Psoas muscle (tissue), 7 donors: ENCODE measurements at regions not wholly inside any gene's neighbourhood (a gene's known extent, or its start where the extent isn't known, plus 50 kb on each side); places are given as distances from the start of the nearest gene placed in this dataset.

Source experiments
- ATAC-seq, 4 donors: fragments of 200-7000 bp; cut with Tn5 transposase; one replicate each; pipeline ENCODE4 v1.9.1; 2020; ENCODE audit warnings: moderate library complexity in 3 of 4, mild to moderate bottlenecking in 2 of 4
- DNase-seq, 2 donors: peaks; one replicate each; pipeline ENCODE4 v3.0.0-alpha.2; 2020
- H3K27ac ChIP-seq: fragments of 200-600 bp; one replicate; pipeline ENCODE4 v1.8.0; 2022
- H3K27me3 ChIP-seq, 3 donors: fragments of 200-600 bp in 1 of 3; one replicate each; pipeline versions ENCODE4 v1.6.1 to v1.8.0; 2013 to 2022; ENCODE audit warnings: low read length in 2 of 3, mild to moderate bottlenecking in 2 of 3, moderate library complexity in 1 of 3; ENCODE audit not compliant: insufficient read depth in 3 of 3
- H3K36me3 ChIP-seq, 2 donors: fragments of 200-600 bp in 1 of 2; one replicate each; pipeline versions ENCODE4 v1.6.1 to v1.8.0; 2013 to 2022; ENCODE audit warnings: low read depth in 1 of 2, mild to moderate bottlenecking in 1 of 2, moderate library complexity in 1 of 2; ENCODE audit not compliant: insufficient read depth in 1 of 2
- H3K4me1 ChIP-seq: fragments of 200-600 bp; one replicate; pipeline ENCODE4 v1.8.0; 2022
- H3K4me3 ChIP-seq: fragments of 200-600 bp; one replicate; pipeline ENCODE4 v1.8.0; 2022; ENCODE audit warnings: mild to moderate bottlenecking
- H3K9me3 ChIP-seq: fragments of 200-600 bp; one replicate; pipeline ENCODE4 v1.8.0; 2022
- CTCF ChIP-seq: fragments of 200-600 bp; IDR thresholded peaks from one replicate; pipeline ENCODE4 v1.8.0; 2022; ENCODE audit warnings: antibody characterized with exemption
- WGBS, 3 donors: extraction: QIAGEN DNeasy Blood & Tissue Kit; methylation state at CpG; one replicate each; pipeline versions ENCODE4 v1.1.6 to v1.1.7; 2013; 5-methylcytosine and 5-hydroxymethylcytosine counted together
- intact Hi-C, 2 donors: fragments of 100-400 bp; cut with DNase I; formaldehyde crosslinking; loops; one replicate each; pipeline versions ENCODE4 v1.11.0 to v1.14.2; 2022
- donor health status: healthy with polysubstance abuse.
- donor health status: DM: no; HTN: no; CAD: no; lungs with moderate emphysema.
- donor health status: Bipolar disorder and iron deficiency.
- donor health status: healthy.
- donor health status: DM: yes; HTN: yes; CAD: no.
- donor health status: DM: no; HTN: no; CAD: no.
- donor health status: DM: yes; HTN: yes; CAD: no.

DNA sequence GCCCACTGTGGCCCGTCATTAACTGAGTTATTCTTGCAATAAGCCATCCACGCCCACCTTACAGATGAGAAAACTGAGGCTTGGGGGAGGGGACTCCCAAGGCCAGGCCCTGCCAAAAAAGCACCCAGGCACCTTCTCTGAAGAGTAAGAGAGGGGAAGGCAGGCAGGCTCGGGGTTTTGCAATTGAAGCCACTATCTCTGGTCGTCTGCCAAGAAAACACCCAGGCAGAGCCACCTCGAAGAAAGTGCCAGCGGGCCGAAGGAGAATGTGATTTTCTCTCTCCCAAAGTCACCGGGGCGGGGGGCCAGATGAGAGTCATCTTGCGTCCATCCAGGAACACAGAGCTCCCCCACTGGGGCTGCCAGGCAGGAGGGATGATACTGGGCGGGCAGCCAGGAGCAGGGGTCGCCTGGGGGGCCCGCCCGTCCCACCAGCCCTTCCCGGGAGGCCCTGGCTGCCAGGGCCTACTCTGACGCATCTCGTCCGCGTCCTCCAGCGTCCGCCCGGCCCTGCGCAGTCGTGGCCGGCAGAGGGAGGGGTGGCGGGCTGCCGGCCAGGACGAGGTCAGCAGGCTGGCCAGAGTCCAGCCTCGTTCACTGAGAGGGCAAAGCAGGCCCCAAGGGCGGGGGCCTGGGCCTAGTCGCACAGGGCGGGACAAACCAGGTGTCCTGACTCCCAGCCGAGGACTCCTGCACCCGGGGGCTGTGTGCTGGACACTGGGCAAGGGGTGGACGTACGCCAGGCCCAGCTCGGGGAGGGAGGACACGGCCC lies 74.3 kb downstream of the RFLNA start:
- WGBS, 3 donors = 7 to 13% (median 9%) methylated on average over 32 to 38 of the region's 38 CpGs
- Histone ChIP-seq H3K27ac (peak overlapping the region; percentile 95), H3K4me1 (peaks cover 72% of the 10 kb centered on the region), H3K27me3 (no peaks in the 10 kb centered on the region), H3K9me3 (no peaks in the 10 kb centered on the region), H3K36me3 (peaks cover 0 to 49% of the 10 kb centered on the region in 2 donors), H3K4me3 (peak overlapping the region; percentile 35)
- peak; percentile 56 for TF ChIP-seq CTCF
- DNase-seq = peak; percentile 94 to 99
- peak; percentile 85 to 87 (median 86) for ATAC-seq
- intact Hi-C loops = loop anchor here (2.0 to 10.0 kb wide), 3 partner anchors 18 to 198 kb away; partner anchors contain the start of gene NCOR2 (in 1 of the 2)

DNA sequence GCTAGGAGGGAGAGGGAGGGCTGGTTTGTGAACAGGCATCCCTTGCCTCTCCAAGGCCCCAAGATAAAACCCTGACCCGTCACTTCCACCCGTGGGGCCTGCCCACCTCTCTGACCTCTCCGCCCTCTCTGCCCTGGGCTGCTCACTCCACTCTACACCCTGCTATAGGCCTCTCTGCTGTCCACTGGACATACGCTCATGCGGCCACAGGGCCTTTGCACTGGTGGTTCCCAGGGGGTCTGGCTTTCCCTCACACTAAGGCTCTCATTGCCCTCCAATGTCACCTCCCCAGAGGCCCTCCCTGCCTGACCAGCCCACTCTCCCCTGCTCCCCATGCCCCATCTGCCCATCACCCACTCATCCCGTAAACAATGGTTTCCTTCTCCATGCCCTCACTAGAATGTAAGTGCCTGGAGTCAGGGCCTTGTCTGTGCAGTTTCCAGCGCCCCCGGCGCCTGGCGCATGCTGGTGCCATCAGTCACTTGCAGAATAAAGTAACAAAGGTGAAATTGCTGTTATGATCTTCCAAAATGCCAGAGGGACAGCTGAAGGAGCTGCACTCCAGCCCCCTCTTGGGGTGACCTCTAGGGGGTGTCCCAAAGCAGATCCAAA lies 73.6 kb downstream of the RFLNA start:
- DNase-seq = no peak
- no peak overlapping the region for H3K4me3 ChIP-seq
- ATAC-seq = no peak
- H3K27me3 ChIP-seq = no peaks in the 10 kb centered on the region
- peaks cover 0 to 43% of the 10 kb centered on the region in 2 donors for H3K36me3 ChIP-seq
- TF ChIP-seq CTCF = no peak
- H3K4me1 ChIP-seq = peaks cover 79% of the 10 kb centered on the region
- intact Hi-C loops = loop anchor here (2.0 to 10.0 kb wide), 3 partner anchors 18 to 198 kb away; partner anchors contain the start of gene NCOR2 (in 1 of the 2)
- H3K27ac ChIP-seq = peak overlapping the region; percentile 95
- H3K9me3 ChIP-seq = no peaks in the 10 kb centered on the region
- WGBS, 3 donors = 80 to 92% (median 85%) methylated on average over 10 of the region's 10 CpGs

DNA sequence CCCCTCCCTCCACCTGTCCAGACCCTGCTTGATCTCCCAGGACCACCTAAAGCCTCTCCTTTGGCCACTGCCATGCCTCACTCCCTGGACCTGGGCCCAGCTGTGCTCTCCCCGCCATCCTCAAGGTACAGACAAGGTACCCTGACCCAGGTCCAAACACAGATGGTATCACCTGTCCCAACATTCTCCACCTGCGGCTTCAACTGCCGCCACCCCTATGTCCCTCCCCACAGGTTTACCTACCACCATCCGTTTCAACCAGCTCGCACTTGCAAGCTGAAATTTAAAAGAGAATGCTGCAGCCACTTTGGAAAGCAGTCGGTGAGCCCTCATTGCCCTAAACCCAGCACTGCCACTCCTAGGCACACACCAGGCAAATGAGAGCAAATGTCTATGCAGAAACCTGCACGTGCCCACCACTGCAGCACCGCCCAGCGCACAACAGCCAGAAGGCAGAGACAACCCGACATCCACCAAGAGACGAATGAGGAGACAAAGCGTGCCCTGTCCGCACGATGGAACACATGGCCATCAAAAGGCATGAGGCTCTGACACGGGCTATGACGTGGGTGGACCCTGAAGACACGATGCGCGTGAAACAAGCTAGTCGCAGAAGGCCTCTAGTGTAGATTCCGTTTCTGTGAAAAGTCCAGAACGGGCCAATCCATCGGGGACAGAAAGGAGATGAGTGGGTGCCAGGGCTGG lies 71.0 kb downstream of the RFLNA start:
- H3K4me1 ChIP-seq = peaks cover 84% of the 10 kb centered on the region
- H3K36me3 ChIP-seq = peaks cover 0 to 33% of the 10 kb centered on the region in 2 donors
- intact Hi-C loops = loop anchor here in 1 of 2 donors (10.0 kb wide), 1 partner anchor 149 kb away; no protein-coding TSS in a partner anchor
- WGBS, 3 donors = 69 to 83% (median 70%) methylated on average over 23 of the region's 23 CpGs
- TF ChIP-seq CTCF = no peak
- no peak overlapping the region for H3K27ac ChIP-seq
- no peaks in the 10 kb centered on the region for H3K27me3 ChIP-seq
- ATAC-seq = no peak
- no peak for DNase-seq
- no peaks in the 10 kb centered on the region for H3K9me3 ChIP-seq
- H3K4me3 ChIP-seq = no peak overlapping the region
